ENCODE measurements at regions not wholly inside any gene's neighbourhood (a gene's known extent, or its start where the extent isn't known, plus 50 kb on each side); places are given as distances from the start of the nearest gene placed in this dataset.

GRCh38 chr13:74930402-74931165 lies 551.4 kb downstream of the TBC1D4 start:
- H2AFZ ChIP-seq (ENCODE audit: insufficient read depth, low read depth, low read length, poor library complexity, severe bottlenecking), result no peak overlapping the region
- intact Hi-C loops (cut with micrococcal nuclease), result no loop called here
- no peaks in the 10 kb centered on the region for H3K36me3 ChIP-seq (replicated peaks in 1 of 2; ENCODE audit: control insufficient read depth in 1 of 2, insufficient read depth in 2 of 2, low read length in 2 of 2)
- H3K9ac ChIP-seq (ENCODE audit: insufficient read depth, low read length, poor library complexity, severe bottlenecking), result no peak overlapping the region
- H3K27ac ChIP-seq (ENCODE audit: low read depth in 1 of 2, low read length in 2 of 2), result no peak overlapping the region
- H3K27ac Mint-ChIP-seq, result no peak overlapping the region
- H3K9me3 ChIP-seq (replicated peaks in 1 of 2; ENCODE audit: control insufficient read depth in 1 of 2, insufficient read depth in 1 of 2, low read length in 2 of 2), result no peaks in the 10 kb centered on the region
- H3K79me2 ChIP-seq (ENCODE audit: insufficient read depth, low read length), result no peaks in the 10 kb centered on the region
- no peaks in the 10 kb centered on the region for H3K27me3 Mint-ChIP-seq (ENCODE audit: low read depth in 3 of 3)
- no peaks in the 10 kb centered on the region for H3K4me1 ChIP-seq (ENCODE audit: control insufficient read depth in 1 of 2, insufficient read depth in 2 of 2, low read length in 2 of 2)
- no peaks in the 10 kb centered on the region for H3K4me1 Mint-ChIP-seq
- WGBS (ENCODE audit: insufficient coverage), result no CpG with 5 or more reads among the region's 3 CpGs
- no peaks in the 10 kb centered on the region for H3K27me3 ChIP-seq (ENCODE audit: control insufficient read depth in 2 of 2, insufficient read depth in 2 of 2, low read length in 2 of 2)
- H3K4me2 ChIP-seq (replicated peaks; ENCODE audit: extremely low read depth, low read length, poor library complexity, severe bottlenecking), result no peak overlapping the region
- H3K9me3 Mint-ChIP-seq, result peaks cover 0 to 15% (median 6%) of the 10 kb centered on the region in 7 donors
- H3K4me3 ChIP-seq (replicated peaks in 1 of 3; ENCODE audit: low read depth in 2 of 3, low read length in 3 of 3), result no peak overlapping the region
- TF ChIP-seq, protein P1, sequence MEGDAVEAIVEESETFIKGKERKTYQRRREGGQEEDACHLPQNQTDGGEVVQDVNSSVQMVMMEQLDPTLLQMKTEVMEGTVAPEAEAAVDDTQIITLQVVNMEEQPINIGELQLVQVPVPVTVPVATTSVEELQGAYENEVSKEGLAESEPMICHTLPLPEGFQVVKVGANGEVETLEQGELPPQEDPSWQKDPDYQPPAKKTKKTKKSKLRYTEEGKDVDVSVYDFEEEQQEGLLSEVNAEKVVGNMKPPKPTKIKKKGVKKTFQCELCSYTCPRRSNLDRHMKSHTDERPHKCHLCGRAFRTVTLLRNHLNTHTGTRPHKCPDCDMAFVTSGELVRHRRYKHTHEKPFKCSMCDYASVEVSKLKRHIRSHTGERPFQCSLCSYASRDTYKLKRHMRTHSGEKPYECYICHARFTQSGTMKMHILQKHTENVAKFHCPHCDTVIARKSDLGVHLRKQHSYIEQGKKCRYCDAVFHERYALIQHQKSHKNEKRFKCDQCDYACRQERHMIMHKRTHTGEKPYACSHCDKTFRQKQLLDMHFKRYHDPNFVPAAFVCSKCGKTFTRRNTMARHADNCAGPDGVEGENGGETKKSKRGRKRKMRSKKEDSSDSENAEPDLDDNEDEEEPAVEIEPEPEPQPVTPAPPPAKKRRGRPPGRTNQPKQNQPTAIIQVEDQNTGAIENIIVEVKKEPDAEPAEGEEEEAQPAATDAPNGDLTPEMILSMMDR (IDR thresholded peaks at IDR 0.05), result no peak
- no peak overlapping the region for H3K4me3 Mint-ChIP-seq
- H4K20me1 ChIP-seq (ENCODE audit: insufficient read depth, low read length), result no peaks in the 10 kb centered on the region
- no peak for DNase-seq
- H3K36me3 Mint-ChIP-seq, result no peaks in the 10 kb centered on the region

DNA sequence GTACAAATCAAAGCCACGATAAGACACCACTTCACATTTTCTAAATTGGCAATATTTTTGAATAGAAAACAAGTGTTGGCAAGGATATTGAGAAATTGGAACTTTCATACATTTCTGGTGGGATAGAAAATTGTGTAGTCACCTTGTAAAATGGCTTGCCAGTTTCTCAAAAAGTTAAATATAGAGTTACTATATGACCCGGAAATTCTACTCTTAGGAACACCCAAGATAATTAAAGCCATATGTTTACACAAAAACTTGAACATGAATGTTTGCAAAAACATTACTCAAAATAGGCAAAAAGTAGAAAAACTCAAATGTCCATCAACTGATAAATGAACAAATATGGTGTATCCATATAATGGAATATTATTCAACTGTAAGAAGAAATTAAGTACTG lies 552.5 kb downstream of the TBC1D4 start:
- Histone ChIP-seq H3K27me3 (ENCODE audit: control insufficient read depth in 2 of 2, insufficient read depth in 2 of 2, low read length in 2 of 2) (no peaks in the 10 kb centered on the region), H3K27ac (ENCODE audit: low read depth in 1 of 2, low read length in 2 of 2) (no peak overlapping the region), H3K9ac (ENCODE audit: insufficient read depth, low read length, poor library complexity, severe bottlenecking) (no peak overlapping the region), H3K4me1 (ENCODE audit: control insufficient read depth in 1 of 2, insufficient read depth in 2 of 2, low read length in 2 of 2) (no peaks in the 10 kb centered on the region), H4K20me1 (ENCODE audit: insufficient read depth, low read length) (no peaks in the 10 kb centered on the region), H3K36me3 (replicated peaks in 1 of 2; ENCODE audit: control insufficient read depth in 1 of 2, insufficient read depth in 2 of 2, low read length in 2 of 2) (no peaks in the 10 kb centered on the region), H3K4me3 (replicated peaks in 1 of 3; ENCODE audit: low read depth in 2 of 3, low read length in 3 of 3) (no peak overlapping the region), H3K4me2 (replicated peaks; ENCODE audit: extremely low read depth, low read length, poor library complexity, severe bottlenecking) (no peak overlapping the region), H3K79me2 (ENCODE audit: insufficient read depth, low read length) (no peaks in the 10 kb centered on the region), H3K9me3 (replicated peaks in 1 of 2; ENCODE audit: control insufficient read depth in 1 of 2, insufficient read depth in 1 of 2, low read length in 2 of 2) (peaks cover 2 to 4% of the 10 kb centered on the region in 2 donors), H2AFZ (ENCODE audit: insufficient read depth, low read depth, low read length, poor library complexity, severe bottlenecking) (no peak overlapping the region)
- intact Hi-C loops (cut with micrococcal nuclease), result no loop called here
- Mint-ChIP-seq H3K9me3 (peaks cover 0 to 14% (median 6%) of the 10 kb centered on the region in 7 donors), H3K4me3 (no peak overlapping the region), H3K27ac (no peak overlapping the region), H3K36me3 (no peaks in the 10 kb centered on the region), H3K4me1 (no peaks in the 10 kb centered on the region), H3K27me3 (ENCODE audit: low read depth in 3 of 3) (no peaks in the 10 kb centered on the region)
- TF ChIP-seq, protein P1 (IDR thresholded peaks at IDR 0.05), result no peak
- no peak for DNase-seq
- no CpG with 5 or more reads among the region's 2 CpGs for WGBS (ENCODE audit: insufficient coverage)

All from CD14-positive monocyte (primary cell).